Stimulated activated CD4-positive, alpha-beta T cell treated with anti-CD3 and anti-CD28 coated beads, Interleukin-12 subunit alpha, Interleukin-12 subunit beta, amount 100 ng/mL, for 24 hours (primary cell): ENCODE measurements at regions not wholly inside any gene's neighbourhood (a gene's known extent, or its start where the extent isn't known, plus 50 kb on each side); places are given as distances from the start of the nearest gene placed in this dataset.
"Not testable (repeated sequence)": the region's sequence is repeated elsewhere in the genome, so short reads cannot be mapped to it uniquely, and the experiment has no call there.

Experiments
- DNase-seq, 2 experiments: peaks; one replicate each; pipeline ENCODE4 v3.0.0-alpha.2; 2020; ENCODE audit warnings: low read depth in 2 of 2

- no peak for DNase-seq
Observed at GRCh38 chr20:48329676-48330664, 497.8 kb downstream of the PREX1 start.

- DNase-seq = no peak
Observed at GRCh38 chr20:48329031-48329615, 498.7 kb downstream of the PREX1 start.

GRCh38 chr20:48327848-48328247, 500.0 kb downstream of the PREX1 start:
- DNase-seq = not testable (repeated sequence)

- DNase-seq = no peak
Observed at GRCh38 chr20:48326868-48327267, 500.9 kb downstream of the PREX1 start.

- DNase-seq = no peak
Observed at GRCh38 chr20:48326434-48326691, 501.4 kb downstream of the PREX1 start.

GRCh38 chr20:48325656-48326433, 502.0 kb downstream of the PREX1 start:
- no peak for DNase-seq

GRCh38 chr20:48324744-48325143, 503.1 kb downstream of the PREX1 start:
- DNase-seq = no peak

GRCh38 chr20:48321271-48321670, 506.5 kb downstream of the PREX1 start:
- DNase-seq = no peak

GRCh38 chr20:48319943-48320584, 507.7 kb downstream of the PREX1 start:
- no peak for DNase-seq

GRCh38 chr20:48317578-48317977, 510.2 kb downstream of the PREX1 start:
- no peak for DNase-seq

GRCh38 chr20:48314925-48315592, 512.7 kb downstream of the PREX1 start:
- no peak for DNase-seq

GRCh38 chr20:48313324-48313723, 514.5 kb downstream of the PREX1 start:
- no peak for DNase-seq

- no peak for DNase-seq
Observed at GRCh38 chr20:48311956-48312355, 515.8 kb downstream of the PREX1 start.

GRCh38 chr20:48310305-48310704, 517.5 kb downstream of the PREX1 start:
- DNase-seq = no peak

GRCh38 chr20:48309293-48309692, 518.5 kb downstream of the PREX1 start:
- DNase-seq = no peak

GRCh38 chr20:48308882-48309281, 518.9 kb downstream of the PREX1 start:
- no peak for DNase-seq

- DNase-seq = no peak
Observed at GRCh38 chr20:48308232-48308781, 519.5 kb downstream of the PREX1 start.

- DNase-seq = no peak
Observed at GRCh38 chr20:48307277-48307676, 520.5 kb downstream of the PREX1 start.

- DNase-seq = no peak
Observed at GRCh38 chr20:48302844-48303542, 517.7 kb upstream of the SULF2 start.

GRCh38 chr20:48302149-48302548, 516.9 kb upstream of the SULF2 start:
- DNase-seq = no peak

- no peak for DNase-seq
Observed at GRCh38 chr20:48301189-48301588, 515.9 kb upstream of the SULF2 start.
